DOHH2 (cell line): ENCODE measurements at regions not wholly inside any gene's neighbourhood (a gene's known extent, or its start where the extent isn't known, plus 50 kb on each side); places are given as distances from the start of the nearest gene placed in this dataset.

Source experiments
- H3F3A ChIP-seq: fragments of 200-600 bp; sonication (generic), shearing (Covaris generic); 2 replicates; pipeline ENCODE4 v1.6.0; 2016; ENCODE audit warnings: antibody characterized with exemption, mild to moderate bottlenecking; ENCODE audit not compliant: control insufficient read depth, insufficient read depth
- H3K27ac ChIP-seq: fragments of 200-600 bp; sonication (generic); 2 replicates; pipeline ENCODE4 v1.5.1; 2014; ENCODE audit warnings: low read depth, mild to moderate bottlenecking, low read length, moderate library complexity
- H3K27me3 ChIP-seq: fragments of 200-600 bp; sonication (generic); 2 replicates; pipeline ENCODE4 v1.6.1; 2014; ENCODE audit warnings: mild to moderate bottlenecking, low read length, mixed read lengths; ENCODE audit not compliant: control insufficient read depth
- H3K36me3 ChIP-seq: fragments of 200-600 bp; sonication (generic); 2 replicates; pipeline ENCODE4 v1.6.1; 2014; ENCODE audit warnings: mild to moderate bottlenecking, low read length, moderate library complexity, mixed read lengths; ENCODE audit not compliant: control insufficient read depth
- H3K4me1 ChIP-seq: fragments of 200-600 bp; sonication (generic); 2 replicates; pipeline ENCODE4 v1.6.1; 2014; ENCODE audit warnings: mild to moderate bottlenecking, low read length, mixed read lengths; ENCODE audit not compliant: control insufficient read depth
- H3K4me2 ChIP-seq: fragments of 200-600 bp; sonication (generic); 2 replicates; pipeline ENCODE4 v1.6.0; 2014; ENCODE audit warnings: mild to moderate bottlenecking, low read length, moderate library complexity
- H3K4me3 ChIP-seq: fragments of 200-600 bp; sonication (generic); 2 replicates; pipeline ENCODE4 v1.5.1; 2014; ENCODE audit warnings: mild to moderate bottlenecking, low read length, mixed read lengths
- H3K79me2 ChIP-seq: fragments of 200-600 bp; sonication (generic); 2 replicates; pipeline ENCODE4 v1.6.1; 2014; ENCODE audit warnings: mild to moderate bottlenecking, low read length, mixed read lengths; ENCODE audit not compliant: control insufficient read depth
- H3K9me2 ChIP-seq: fragments of 200-600 bp; sonication (generic); replicated peaks from 2 replicates; pipeline ENCODE4 v1.6.1; 2014; ENCODE audit warnings: mild to moderate bottlenecking, low read length, mixed read lengths; ENCODE audit not compliant: control insufficient read depth
- H3K9me3 ChIP-seq: fragments of 200-600 bp; sonication (generic); 2 replicates; pipeline ENCODE4 v1.6.1; 2014; ENCODE audit warnings: antibody characterized with exemption, low read length, mixed read lengths; ENCODE audit not compliant: control insufficient read depth, insufficient read depth
- H4K20me1 ChIP-seq: fragments of 200-600 bp; sonication (generic); 2 replicates; pipeline ENCODE4 v1.6.0; 2014; ENCODE audit warnings: low read depth, mild to moderate bottlenecking, antibody characterized with exemption, low read length, moderate library complexity; ENCODE audit not compliant: control insufficient read depth, insufficient read depth
- EZH2phosphoT487 ChIP-seq: fragments of 200-600 bp; sonication (generic); IDR thresholded peaks from 2 replicates; pipeline ENCODE4 v1.6.1; 2017; ENCODE audit warnings: borderline replicate concordance, mild to moderate bottlenecking, antibody characterized with exemption, low read length, moderate library complexity, mixed read lengths
- TF ChIP-seq, protein P1 (sequence below): fragments of 200-600 bp; sonication (generic); IDR thresholded peaks from one replicate; pipeline ENCODE4 v1.5.1; 2014; ENCODE audit warnings: antibody characterized with exemption, mild to moderate bottlenecking, low read depth, low read length; ENCODE audit not compliant: poor library complexity, severe bottlenecking

DNA sequence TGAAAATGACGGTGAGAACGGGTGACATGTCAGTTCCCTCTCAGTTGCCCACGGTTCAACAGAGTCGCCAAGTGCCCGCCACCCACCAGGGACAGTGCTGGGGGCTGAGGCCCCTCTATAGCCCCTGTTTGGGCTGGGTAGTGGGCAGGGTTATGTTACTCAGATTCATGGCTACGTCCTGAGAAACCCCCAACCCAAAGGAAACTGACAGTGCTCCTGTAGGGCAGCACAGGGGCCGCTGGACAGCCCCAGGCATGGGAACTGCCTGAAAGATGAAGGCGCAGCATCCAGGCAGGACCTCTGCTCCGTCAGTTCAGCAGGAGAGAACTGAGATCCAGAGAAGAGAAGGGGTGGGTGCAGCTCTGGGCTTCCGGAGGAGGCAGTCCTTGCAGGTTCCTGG, 118.9 kb upstream of the PMEPA1 start:
- Histone ChIP-seq H3K79me2 (no peaks in the 10 kb centered on the region), H4K20me1 (no peaks in the 10 kb centered on the region), H3K27me3 (peaks cover 13% of the 10 kb centered on the region), H3K4me1 (no peaks in the 10 kb centered on the region), H3K9me2 (no peaks in the 10 kb centered on the region), H3K9me3 (no peaks in the 10 kb centered on the region), H3K4me3 (no peak overlapping the region), H3K27ac (no peak overlapping the region), H3K4me2 (no peak overlapping the region), H3K36me3 (no peaks in the 10 kb centered on the region), H3F3A (no peaks in the 10 kb centered on the region)
- no peak for TF ChIP-seq EZH2phosphoT487
- TF ChIP-seq, protein P1, sequence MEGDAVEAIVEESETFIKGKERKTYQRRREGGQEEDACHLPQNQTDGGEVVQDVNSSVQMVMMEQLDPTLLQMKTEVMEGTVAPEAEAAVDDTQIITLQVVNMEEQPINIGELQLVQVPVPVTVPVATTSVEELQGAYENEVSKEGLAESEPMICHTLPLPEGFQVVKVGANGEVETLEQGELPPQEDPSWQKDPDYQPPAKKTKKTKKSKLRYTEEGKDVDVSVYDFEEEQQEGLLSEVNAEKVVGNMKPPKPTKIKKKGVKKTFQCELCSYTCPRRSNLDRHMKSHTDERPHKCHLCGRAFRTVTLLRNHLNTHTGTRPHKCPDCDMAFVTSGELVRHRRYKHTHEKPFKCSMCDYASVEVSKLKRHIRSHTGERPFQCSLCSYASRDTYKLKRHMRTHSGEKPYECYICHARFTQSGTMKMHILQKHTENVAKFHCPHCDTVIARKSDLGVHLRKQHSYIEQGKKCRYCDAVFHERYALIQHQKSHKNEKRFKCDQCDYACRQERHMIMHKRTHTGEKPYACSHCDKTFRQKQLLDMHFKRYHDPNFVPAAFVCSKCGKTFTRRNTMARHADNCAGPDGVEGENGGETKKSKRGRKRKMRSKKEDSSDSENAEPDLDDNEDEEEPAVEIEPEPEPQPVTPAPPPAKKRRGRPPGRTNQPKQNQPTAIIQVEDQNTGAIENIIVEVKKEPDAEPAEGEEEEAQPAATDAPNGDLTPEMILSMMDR, result no peak

DNA sequence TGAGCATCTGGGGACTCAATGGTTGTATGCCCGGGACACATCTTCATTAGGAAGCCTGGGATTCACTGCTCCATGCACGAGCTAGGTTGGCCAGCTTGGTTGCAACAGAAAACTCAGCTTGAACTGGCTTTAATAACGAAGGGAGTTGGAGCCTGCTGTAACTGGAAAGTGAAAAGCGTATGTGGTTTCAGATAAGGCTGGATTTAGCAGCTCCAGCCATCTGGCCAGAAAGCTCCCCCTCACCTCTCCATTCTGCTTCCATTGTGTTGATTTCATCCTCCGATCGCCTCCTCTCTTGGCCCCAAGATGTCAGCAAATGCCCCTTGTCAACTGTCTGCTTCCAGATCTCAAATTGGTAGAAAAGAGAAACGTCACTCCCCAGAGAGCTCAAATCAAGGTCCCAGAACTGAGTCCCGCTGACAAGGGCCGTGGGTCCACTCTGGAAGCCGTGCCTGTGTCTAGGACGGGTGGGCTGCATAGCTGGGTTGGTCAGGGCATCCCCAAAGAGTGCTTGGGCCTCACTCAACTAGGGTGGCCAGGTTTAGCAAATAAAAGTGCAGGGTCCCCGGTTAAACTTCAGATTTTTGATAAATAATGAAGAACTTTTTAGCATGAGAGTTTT, 117.0 kb upstream of the PMEPA1 start:
- TF ChIP-seq, protein P1, result no peak
- no peak for TF ChIP-seq EZH2phosphoT487
- Histone ChIP-seq H3K4me1 (no peaks in the 10 kb centered on the region), H3F3A (no peaks in the 10 kb centered on the region), H3K79me2 (no peaks in the 10 kb centered on the region), H3K4me2 (no peak overlapping the region), H4K20me1 (no peaks in the 10 kb centered on the region), H3K36me3 (no peaks in the 10 kb centered on the region), H3K27ac (no peak overlapping the region), H3K9me3 (no peaks in the 10 kb centered on the region), H3K9me2 (no peaks in the 10 kb centered on the region), H3K27me3 (peaks cover 13% of the 10 kb centered on the region), H3K4me3 (no peak overlapping the region)

DNA sequence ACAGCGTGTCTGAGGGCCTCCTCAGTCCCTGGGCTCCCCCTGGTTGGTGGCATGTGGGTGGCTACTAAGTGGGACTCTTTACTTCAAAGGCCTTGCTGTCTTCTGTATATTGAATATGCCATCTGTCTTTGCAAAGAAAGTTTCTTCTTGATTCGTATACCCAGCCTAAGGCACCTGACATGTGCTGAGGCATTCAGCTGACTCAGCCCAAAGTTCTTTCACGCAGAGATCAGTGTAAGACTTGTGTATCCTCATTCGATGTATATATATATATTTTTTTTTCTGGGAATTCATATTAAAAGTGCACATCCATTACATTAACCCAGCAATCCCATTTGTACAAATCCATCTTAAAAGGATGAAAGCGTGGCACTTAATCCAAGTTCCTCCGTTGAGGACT, 115.1 kb upstream of the PMEPA1 start:
- H3K4me3 ChIP-seq, result no peak overlapping the region
- no peaks in the 10 kb centered on the region for H3K9me3 ChIP-seq
- no peak overlapping the region for H3K4me2 ChIP-seq
- H3K36me3 ChIP-seq, result no peaks in the 10 kb centered on the region
- no peaks in the 10 kb centered on the region for H3K4me1 ChIP-seq
- no peaks in the 10 kb centered on the region for H4K20me1 ChIP-seq
- no peaks in the 10 kb centered on the region for H3K9me2 ChIP-seq
- H3K27me3 ChIP-seq, result peaks cover 11% of the 10 kb centered on the region
- no peak overlapping the region for H3K27ac ChIP-seq
- TF ChIP-seq, protein P1, result no peak
- TF ChIP-seq EZH2phosphoT487, result no peak
- H3K79me2 ChIP-seq, result no peaks in the 10 kb centered on the region
- no peaks in the 10 kb centered on the region for H3F3A ChIP-seq
